ENCODE measurements at regions not wholly inside any gene's neighbourhood (a gene's known extent, or its start where the extent isn't known, plus 50 kb on each side); places are given as distances from the start of the nearest gene placed in this dataset.

DNA sequence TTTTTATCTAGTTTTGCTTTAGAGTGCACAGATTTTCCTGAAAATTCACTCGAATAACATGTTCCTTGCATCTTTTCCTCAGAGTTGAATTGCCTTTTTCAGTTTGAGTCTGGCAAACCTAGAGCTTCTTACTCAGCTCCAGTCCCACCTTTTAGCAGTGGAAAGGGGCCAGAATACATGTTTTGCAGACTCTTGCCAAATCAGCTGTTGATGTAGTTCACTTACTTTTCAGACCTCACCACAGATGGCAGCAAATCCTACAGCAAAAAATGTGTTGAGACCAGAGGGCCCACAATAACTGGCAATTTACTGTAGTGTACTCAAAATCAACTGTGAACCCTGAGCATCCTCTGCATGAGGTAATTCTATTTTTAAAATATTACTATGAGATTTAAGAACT is 545.2 kb upstream of the ACO1 start:
- Mint-ChIP-seq H3K36me3 (ENCODE audit: unreplicated experiment) (no peaks in the 10 kb centered on the region), H3K4me1 (ENCODE audit: low read depth, unreplicated experiment) (peaks cover 2% of the 10 kb centered on the region), H3K27me3 (ENCODE audit: unreplicated experiment) (no peaks in the 10 kb centered on the region), H3K9me3 (ENCODE audit: unreplicated experiment) (no peaks in the 10 kb centered on the region), H3K27ac (ENCODE audit: unreplicated experiment) (no peak overlapping the region), H3K4me3 (ENCODE audit: unreplicated experiment) (no peak overlapping the region)
- DNase-seq = no peak
- TF ChIP-seq, protein P1, sequence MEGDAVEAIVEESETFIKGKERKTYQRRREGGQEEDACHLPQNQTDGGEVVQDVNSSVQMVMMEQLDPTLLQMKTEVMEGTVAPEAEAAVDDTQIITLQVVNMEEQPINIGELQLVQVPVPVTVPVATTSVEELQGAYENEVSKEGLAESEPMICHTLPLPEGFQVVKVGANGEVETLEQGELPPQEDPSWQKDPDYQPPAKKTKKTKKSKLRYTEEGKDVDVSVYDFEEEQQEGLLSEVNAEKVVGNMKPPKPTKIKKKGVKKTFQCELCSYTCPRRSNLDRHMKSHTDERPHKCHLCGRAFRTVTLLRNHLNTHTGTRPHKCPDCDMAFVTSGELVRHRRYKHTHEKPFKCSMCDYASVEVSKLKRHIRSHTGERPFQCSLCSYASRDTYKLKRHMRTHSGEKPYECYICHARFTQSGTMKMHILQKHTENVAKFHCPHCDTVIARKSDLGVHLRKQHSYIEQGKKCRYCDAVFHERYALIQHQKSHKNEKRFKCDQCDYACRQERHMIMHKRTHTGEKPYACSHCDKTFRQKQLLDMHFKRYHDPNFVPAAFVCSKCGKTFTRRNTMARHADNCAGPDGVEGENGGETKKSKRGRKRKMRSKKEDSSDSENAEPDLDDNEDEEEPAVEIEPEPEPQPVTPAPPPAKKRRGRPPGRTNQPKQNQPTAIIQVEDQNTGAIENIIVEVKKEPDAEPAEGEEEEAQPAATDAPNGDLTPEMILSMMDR (IDR thresholded peaks at IDR 0.05; ENCODE audit: partially characterized antibody, unreplicated experiment) = no peak

- H3K4me1 Mint-ChIP-seq (ENCODE audit: low read depth, unreplicated experiment) = peaks cover 2% of the 10 kb centered on the region
- H3K27me3 Mint-ChIP-seq (ENCODE audit: unreplicated experiment) = no peaks in the 10 kb centered on the region
- DNase-seq = no peak
- H3K4me3 Mint-ChIP-seq (ENCODE audit: unreplicated experiment) = no peak overlapping the region
- no peaks in the 10 kb centered on the region for H3K9me3 Mint-ChIP-seq (ENCODE audit: unreplicated experiment)
- no peak overlapping the region for H3K27ac Mint-ChIP-seq (ENCODE audit: unreplicated experiment)
- TF ChIP-seq, protein P1 (IDR thresholded peaks at IDR 0.05; ENCODE audit: partially characterized antibody, unreplicated experiment) = no peak
- no peaks in the 10 kb centered on the region for H3K36me3 Mint-ChIP-seq (ENCODE audit: unreplicated experiment)
Measured at GRCh38 chr9:31840702-31841101, 543.7 kb upstream of the ACO1 start.

- no peak for DNase-seq
- Mint-ChIP-seq H3K27me3 (ENCODE audit: unreplicated experiment) (peaks cover 3% of the 10 kb centered on the region), H3K9me3 (ENCODE audit: unreplicated experiment) (no peaks in the 10 kb centered on the region), H3K36me3 (ENCODE audit: unreplicated experiment) (no peaks in the 10 kb centered on the region), H3K27ac (ENCODE audit: unreplicated experiment) (no peak overlapping the region), H3K4me3 (ENCODE audit: unreplicated experiment) (no peak overlapping the region), H3K4me1 (ENCODE audit: low read depth, unreplicated experiment) (no peaks in the 10 kb centered on the region)
- TF ChIP-seq, protein P1 (IDR thresholded peaks at IDR 0.05; ENCODE audit: partially characterized antibody, unreplicated experiment) = no peak
Measured at GRCh38 chr9:31847963-31848362, 536.5 kb upstream of the ACO1 start.

- Mint-ChIP-seq H3K36me3 (ENCODE audit: unreplicated experiment) (no peaks in the 10 kb centered on the region), H3K9me3 (ENCODE audit: unreplicated experiment) (no peaks in the 10 kb centered on the region), H3K4me1 (ENCODE audit: low read depth, unreplicated experiment) (no peaks in the 10 kb centered on the region), H3K27me3 (ENCODE audit: unreplicated experiment) (peaks cover 3% of the 10 kb centered on the region), H3K27ac (ENCODE audit: unreplicated experiment) (no peak overlapping the region), H3K4me3 (ENCODE audit: unreplicated experiment) (no peak overlapping the region)
- TF ChIP-seq, protein P1 (IDR thresholded peaks at IDR 0.05; ENCODE audit: partially characterized antibody, unreplicated experiment) = no peak
- no peak for DNase-seq
Measured at GRCh38 chr9:31848505-31849285, 535.7 kb upstream of the ACO1 start.

- peaks cover 5% of the 10 kb centered on the region for H3K27me3 Mint-ChIP-seq (ENCODE audit: unreplicated experiment)
- no peaks in the 10 kb centered on the region for H3K36me3 Mint-ChIP-seq (ENCODE audit: unreplicated experiment)
- TF ChIP-seq, protein P1 (IDR thresholded peaks at IDR 0.05; ENCODE audit: partially characterized antibody, unreplicated experiment) = no peak
- peaks cover 3% of the 10 kb centered on the region for H3K9me3 Mint-ChIP-seq (ENCODE audit: unreplicated experiment)
- no peaks in the 10 kb centered on the region for H3K4me1 Mint-ChIP-seq (ENCODE audit: low read depth, unreplicated experiment)
- H3K27ac Mint-ChIP-seq (ENCODE audit: unreplicated experiment) = no peak overlapping the region
- H3K4me3 Mint-ChIP-seq (ENCODE audit: unreplicated experiment) = no peak overlapping the region
- no peak for DNase-seq
Measured at GRCh38 chr9:31854187-31854586, 530.3 kb upstream of the ACO1 start.
